ENCODE measurements at regions not wholly inside any gene's neighbourhood (a gene's known extent, or its start where the extent isn't known, plus 50 kb on each side); places are given as distances from the start of the nearest gene placed in this dataset.

DNA sequence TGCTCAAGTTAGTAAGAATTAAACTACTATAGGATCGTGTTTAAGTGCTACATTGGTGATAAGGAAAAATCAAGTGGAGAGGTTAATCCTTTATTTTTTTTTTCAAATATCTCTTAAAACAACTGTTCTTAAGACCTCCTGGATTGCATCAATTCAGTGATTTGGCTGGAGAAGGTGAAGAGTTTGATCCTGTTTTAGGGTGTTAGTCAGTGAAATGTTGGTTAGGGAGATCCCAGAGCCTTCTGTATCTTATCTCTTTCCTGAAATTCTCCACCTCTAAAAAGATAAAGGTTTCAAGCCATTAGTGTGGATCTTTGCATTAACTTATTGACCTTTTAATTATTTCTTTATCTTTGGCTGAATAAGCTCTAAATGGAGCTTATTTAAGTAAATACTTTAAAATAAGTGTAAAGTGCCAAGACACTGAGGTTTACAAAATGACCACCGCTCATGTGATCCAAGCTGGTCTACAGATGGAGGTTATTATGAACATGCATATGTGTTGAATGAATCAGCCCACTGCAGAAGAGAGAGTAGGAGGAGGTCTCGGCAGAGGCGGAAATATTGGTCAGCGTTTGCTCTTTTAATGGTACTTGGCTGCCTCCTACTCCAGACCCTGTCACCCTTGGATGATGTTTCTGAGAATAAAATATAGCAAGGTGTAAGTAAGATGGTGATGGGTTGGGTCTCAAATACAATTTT is 51.8 kb upstream of the BMPER start:
- TF ChIP-seq, protein P1, sequence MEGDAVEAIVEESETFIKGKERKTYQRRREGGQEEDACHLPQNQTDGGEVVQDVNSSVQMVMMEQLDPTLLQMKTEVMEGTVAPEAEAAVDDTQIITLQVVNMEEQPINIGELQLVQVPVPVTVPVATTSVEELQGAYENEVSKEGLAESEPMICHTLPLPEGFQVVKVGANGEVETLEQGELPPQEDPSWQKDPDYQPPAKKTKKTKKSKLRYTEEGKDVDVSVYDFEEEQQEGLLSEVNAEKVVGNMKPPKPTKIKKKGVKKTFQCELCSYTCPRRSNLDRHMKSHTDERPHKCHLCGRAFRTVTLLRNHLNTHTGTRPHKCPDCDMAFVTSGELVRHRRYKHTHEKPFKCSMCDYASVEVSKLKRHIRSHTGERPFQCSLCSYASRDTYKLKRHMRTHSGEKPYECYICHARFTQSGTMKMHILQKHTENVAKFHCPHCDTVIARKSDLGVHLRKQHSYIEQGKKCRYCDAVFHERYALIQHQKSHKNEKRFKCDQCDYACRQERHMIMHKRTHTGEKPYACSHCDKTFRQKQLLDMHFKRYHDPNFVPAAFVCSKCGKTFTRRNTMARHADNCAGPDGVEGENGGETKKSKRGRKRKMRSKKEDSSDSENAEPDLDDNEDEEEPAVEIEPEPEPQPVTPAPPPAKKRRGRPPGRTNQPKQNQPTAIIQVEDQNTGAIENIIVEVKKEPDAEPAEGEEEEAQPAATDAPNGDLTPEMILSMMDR (IDR thresholded peaks at IDR 0.05) = no peak
- TF ChIP-seq POLR2AphosphoS5 (IDR thresholded peaks at IDR 0.05; ENCODE audit: low read depth, low read length) (no peak), SIN3A (IDR thresholded peaks at IDR 0.05; ENCODE audit: borderline replicate concordance, insufficient read depth, low read depth, low read length) (no peak), TCF7L2 (IDR thresholded peaks at IDR 0.05; ENCODE audit: low read depth, low read length) (no peak)
- TF ChIP-seq, protein P2, sequence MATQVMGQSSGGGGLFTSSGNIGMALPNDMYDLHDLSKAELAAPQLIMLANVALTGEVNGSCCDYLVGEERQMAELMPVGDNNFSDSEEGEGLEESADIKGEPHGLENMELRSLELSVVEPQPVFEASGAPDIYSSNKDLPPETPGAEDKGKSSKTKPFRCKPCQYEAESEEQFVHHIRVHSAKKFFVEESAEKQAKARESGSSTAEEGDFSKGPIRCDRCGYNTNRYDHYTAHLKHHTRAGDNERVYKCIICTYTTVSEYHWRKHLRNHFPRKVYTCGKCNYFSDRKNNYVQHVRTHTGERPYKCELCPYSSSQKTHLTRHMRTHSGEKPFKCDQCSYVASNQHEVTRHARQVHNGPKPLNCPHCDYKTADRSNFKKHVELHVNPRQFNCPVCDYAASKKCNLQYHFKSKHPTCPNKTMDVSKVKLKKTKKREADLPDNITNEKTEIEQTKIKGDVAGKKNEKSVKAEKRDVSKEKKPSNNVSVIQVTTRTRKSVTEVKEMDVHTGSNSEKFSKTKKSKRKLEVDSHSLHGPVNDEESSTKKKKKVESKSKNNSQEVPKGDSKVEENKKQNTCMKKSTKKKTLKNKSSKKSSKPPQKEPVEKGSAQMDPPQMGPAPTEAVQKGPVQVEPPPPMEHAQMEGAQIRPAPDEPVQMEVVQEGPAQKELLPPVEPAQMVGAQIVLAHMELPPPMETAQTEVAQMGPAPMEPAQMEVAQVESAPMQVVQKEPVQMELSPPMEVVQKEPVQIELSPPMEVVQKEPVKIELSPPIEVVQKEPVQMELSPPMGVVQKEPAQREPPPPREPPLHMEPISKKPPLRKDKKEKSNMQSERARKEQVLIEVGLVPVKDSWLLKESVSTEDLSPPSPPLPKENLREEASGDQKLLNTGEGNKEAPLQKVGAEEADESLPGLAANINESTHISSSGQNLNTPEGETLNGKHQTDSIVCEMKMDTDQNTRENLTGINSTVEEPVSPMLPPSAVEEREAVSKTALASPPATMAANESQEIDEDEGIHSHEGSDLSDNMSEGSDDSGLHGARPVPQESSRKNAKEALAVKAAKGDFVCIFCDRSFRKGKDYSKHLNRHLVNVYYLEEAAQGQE (IDR thresholded peaks at IDR 0.05; ENCODE audit: insufficient read depth in 1 of 2, low read depth in 2 of 2, low read length in 1 of 2) = no peak
